Coronary artery (tissue), 2 donors: ENCODE measurements at regions not wholly inside any gene's neighbourhood (a gene's known extent, or its start where the extent isn't known, plus 50 kb on each side); places are given as distances from the start of the nearest gene placed in this dataset.

Experiments
- DNase-seq: peaks from one replicate; pipeline ENCODE4 v3.0.0-alpha.2; 2017; ENCODE audit warnings: low spot score
- H3K27ac ChIP-seq, 2 donors: fragments of 200-600 bp; sonication (generic); one replicate each; pipeline ENCODE4 v1.5.1; 2016 to 2019
- H3K4me3 ChIP-seq: fragments of 200-600 bp; sonication (generic); 2 replicates; pipeline ENCODE4 v1.5.1; 2016; ENCODE audit warnings: mild to moderate bottlenecking, moderate library complexity
- CTCF ChIP-seq: fragments of 200-600 bp; sonication (generic); IDR thresholded peaks from one replicate; pipeline ENCODE4 v1.5.1; 2019; ENCODE audit warnings: antibody characterized with exemption

DNA sequence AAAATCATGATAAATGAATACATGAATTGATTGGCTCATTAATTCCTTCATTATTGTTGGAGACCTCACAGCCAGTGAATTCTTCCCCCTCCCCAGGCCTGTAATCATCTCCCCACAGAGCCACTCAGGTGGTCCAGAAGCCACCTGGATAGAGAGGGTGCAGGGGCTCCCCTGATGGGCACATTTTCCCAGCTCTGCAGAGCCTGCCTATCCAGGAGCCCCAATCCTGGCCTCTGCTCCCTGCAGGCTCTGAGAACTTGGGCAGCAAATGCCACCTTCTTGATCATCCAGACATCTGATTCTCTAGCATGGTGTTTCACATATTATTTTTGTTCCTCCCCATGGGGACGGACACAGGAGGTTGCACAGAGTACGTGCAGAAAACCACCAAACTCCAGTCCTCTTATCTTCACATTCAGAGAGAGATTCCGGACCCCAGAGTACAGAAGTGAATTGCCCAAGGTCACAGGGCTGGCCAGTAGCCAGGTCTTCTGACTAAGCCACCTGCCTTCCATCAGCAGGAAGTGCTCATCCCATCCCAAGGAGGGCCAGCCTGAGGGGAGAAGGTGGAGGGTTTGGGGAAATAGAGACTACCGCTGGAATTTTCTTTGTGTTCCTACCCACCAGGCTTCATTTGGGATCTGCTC is 348.0 kb downstream of the BUD13 start:
- Histone ChIP-seq H3K4me3 (no peak overlapping the region), H3K27ac (no peak overlapping the region)
- TF ChIP-seq CTCF: no peak
- DNase-seq: no peak

- DNase-seq: no peak
Observed at GRCh38 chr11:116422956-116423600, 349.7 kb downstream of the BUD13 start.

DNA sequence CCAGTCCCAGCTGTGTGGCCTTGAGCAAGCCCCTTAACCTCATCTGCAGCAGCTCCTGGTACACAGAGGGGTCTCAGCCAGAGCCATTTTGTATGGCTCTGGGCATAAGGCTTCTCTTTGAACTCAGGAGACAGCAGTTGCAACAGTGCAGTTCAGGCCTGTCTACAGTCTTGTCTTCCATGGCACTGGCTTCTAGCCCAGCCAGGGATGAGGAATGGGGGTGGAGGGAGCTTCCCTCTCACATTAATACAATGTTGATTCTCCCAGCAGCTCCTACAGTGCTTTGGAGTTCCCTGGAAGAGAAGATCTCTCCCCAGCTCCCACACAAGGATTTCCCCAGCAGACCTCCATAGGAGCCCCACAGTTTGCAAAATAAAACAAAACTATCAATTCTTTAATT is 350.2 kb downstream of the BUD13 start:
- no peak for DNase-seq

More at GRCh38 chr11:116422956-116423600, 349.7 kb downstream of the BUD13 start:
- H3K27ac ChIP-seq: no peak overlapping the region
- TF ChIP-seq CTCF: no peak
- H3K4me3 ChIP-seq: no peak overlapping the region

GRCh38 chr11:116421529-116422185 is 351.1 kb downstream of the BUD13 start:
- H3K4me3 ChIP-seq: no peak overlapping the region
- TF ChIP-seq CTCF: no peak
- no peak overlapping the region for H3K27ac ChIP-seq
- DNase-seq: no peak

More for the DNA sequence above, 350.2 kb downstream of the BUD13 start:
- no peak for TF ChIP-seq CTCF
- Histone ChIP-seq H3K27ac (no peak overlapping the region), H3K4me3 (no peak overlapping the region)

- no peak for TF ChIP-seq CTCF
- no peak overlapping the region for H3K4me3 ChIP-seq
- no peak overlapping the region for H3K27ac ChIP-seq
- DNase-seq: no peak
Observed at GRCh38 chr11:116420770-116421528, 351.8 kb downstream of the BUD13 start.

GRCh38 chr11:116420030-116420429 is 352.8 kb downstream of the BUD13 start:
- DNase-seq: no peak
- no peak for TF ChIP-seq CTCF
- Histone ChIP-seq H3K27ac (no peak overlapping the region), H3K4me3 (no peak overlapping the region)
